ENCODE measurements at regions not wholly inside any gene's neighbourhood (a gene's known extent, or its start where the extent isn't known, plus 50 kb on each side); places are given as distances from the start of the nearest gene placed in this dataset.

- H3K9me2 ChIP-seq (ENCODE audit: insufficient read depth): peaks cover 3% of the 10 kb centered on the region
- H3K27me3 ChIP-seq (ENCODE audit: insufficient read depth): no peaks in the 10 kb centered on the region
- H3K4me3 ChIP-seq: no peak overlapping the region
- H3K79me2 ChIP-seq (replicated peaks; ENCODE audit: insufficient read depth): no peaks in the 10 kb centered on the region
- Mint-ChIP-seq H3K4me1 (peaks cover 14% of the 10 kb centered on the region), H3K9me3 (peaks cover 26% of the 10 kb centered on the region), H3K4me3 (no peak overlapping the region), H3K36me3 (ENCODE audit: low read depth) (peaks cover 15% of the 10 kb centered on the region; the same call in 2 of the 3 replicates), H3K27me3 (ENCODE audit: insufficient read depth, low read depth, poor library complexity) (no peaks in the 10 kb centered on the region), H3K27ac (no peak overlapping the region)
- no peak overlapping the region for H3K4me2 ChIP-seq
- peaks cover 11% of the 10 kb centered on the region; the same call in 1 of the 2 replicates for H3K4me1 ChIP-seq (ENCODE audit: insufficient read depth)
- H3K27ac ChIP-seq (ENCODE audit: low read depth): no peak overlapping the region
- no peak overlapping the region for H2AFZ ChIP-seq
- TF ChIP-seq ETS1 (IDR thresholded peaks at IDR 0.05) (no peak), JUNB (IDR thresholded peaks at IDR 0.05; ENCODE audit: unreplicated experiment) (no peak), NANOG (IDR thresholded peaks at IDR 0.05; ENCODE audit: borderline replicate concordance) (no peak), ZNF331 (CRISPR knock-in tag; IDR thresholded peaks at IDR 0.05; ENCODE audit: low read depth) (no peak), CTCF (conservative IDR thresholded peaks at IDR 0.05; ENCODE audit: low read depth in 2 of 2) (no peak), STAT1 (IDR thresholded peaks at IDR 0.05; ENCODE audit: unreplicated experiment) (no peak), EZH2 (IDR thresholded peaks at IDR 0.05; ENCODE audit: low read depth, unreplicated experiment) (no peak), ZNF114 (CRISPR knock-in tag; IDR thresholded peaks at IDR 0.05) (no peak), EZH2phosphoT487 (IDR thresholded peaks at IDR 0.05; ENCODE audit: unreplicated experiment) (no peak), CREB1 (CRISPR knock-in tag; IDR thresholded peaks at IDR 0.05; ENCODE audit: low read depth) (no peak), POLR2AphosphoS5 (IDR thresholded peaks at IDR 0.05; ENCODE audit: low read depth) (no peak), ZNF462 (CRISPR knock-in tag; IDR thresholded peaks at IDR 0.05) (no peak), REST (IDR thresholded peaks at IDR 0.05; ENCODE audit: unreplicated experiment) (no peak)
- no peaks in the 10 kb centered on the region for H3K36me3 ChIP-seq (ENCODE audit: insufficient read depth)
- ATAC-seq (no peak), DNase-seq (ENCODE audit: low spot score) (no peak)
- no peaks in the 10 kb centered on the region for H4K20me1 ChIP-seq (replicated peaks; ENCODE audit: insufficient read depth)
- H3F3A ChIP-seq (replicated peaks; ENCODE audit: low read depth): no peaks in the 10 kb centered on the region
Observed at GRCh38 chr6:106770663-106771062, 141.3 kb downstream of the QRSL1 start.

Data from GM23338 (cell line).